Activated T-helper 1 cell treated with anti-CD3 and anti-CD28 coated beads, Interleukin-12 subunit alpha, Interleukin-12 subunit beta, Interleukin-2, Interleukin-4 antibody, amounts not matched to agents 30 ng/mL and 10 ng/mL and 1 ng/mL, durations not matched to agents 14 hours and 24 hours and 36 hours (primary cell): ENCODE measurements at regions not wholly inside any gene's neighbourhood (a gene's known extent, or its start where the extent isn't known, plus 50 kb on each side); places are given as distances from the start of the nearest gene placed in this dataset.

Source experiments
- DNase-seq: peaks from one replicate; pipeline ENCODE4 v3.0.0; 2021; ENCODE audit warnings: low spot score
- H3K27ac Mint-ChIP-seq: one replicate; pipeline ENCODE4 v1.8.0; 2021; ENCODE audit warnings: mild to moderate bottlenecking, mixed read lengths
- H3K27me3 Mint-ChIP-seq: one replicate; pipeline ENCODE4 v1.8.0; 2022; ENCODE audit warnings: mild to moderate bottlenecking, moderate library complexity, mixed read lengths; ENCODE audit not compliant: insufficient read depth
- H3K36me3 Mint-ChIP-seq: one replicate; pipeline ENCODE4 v1.8.0; 2021; ENCODE audit warnings: low read depth, mixed read lengths
- H3K4me1 Mint-ChIP-seq: one replicate; pipeline ENCODE4 v1.8.0; 2021; ENCODE audit warnings: low read depth, mixed read lengths
- H3K4me3 Mint-ChIP-seq: one replicate; pipeline ENCODE4 v1.8.0; 2021; ENCODE audit warnings: mild to moderate bottlenecking, moderate library complexity, mixed read lengths
- H3K9me3 Mint-ChIP-seq: one replicate; pipeline ENCODE4 v1.8.0; 2021; ENCODE audit warnings: mixed read lengths
- intact Hi-C: fragments of 100-400 bp; cut with micrococcal nuclease; formaldehyde crosslinking; loops from one replicate; pipeline ENCODE4 v1.15.1; 2024

DNA sequence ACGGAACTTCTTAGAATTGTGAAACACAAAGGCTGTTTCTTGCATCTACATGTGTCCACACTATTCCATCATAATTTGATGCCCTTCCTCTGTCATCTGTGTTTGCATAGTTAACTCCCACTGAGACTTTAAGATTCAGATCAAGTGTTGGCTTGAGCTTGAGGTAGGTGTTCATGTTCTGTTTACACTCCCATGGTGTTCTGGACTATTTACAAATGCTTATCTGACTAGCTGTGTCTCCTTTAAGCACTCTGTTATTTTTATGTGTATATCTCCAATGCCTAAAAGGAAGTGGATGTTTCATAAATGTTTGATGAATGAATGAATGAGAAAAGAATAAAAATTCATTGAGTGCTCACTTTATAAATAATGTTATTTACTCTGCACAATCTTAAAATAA lies 622.7 kb downstream of the RAB28 start:
- Mint-ChIP-seq H3K9me3 (no peaks in the 10 kb centered on the region), H3K27me3 (no peaks in the 10 kb centered on the region), H3K27ac (no peak overlapping the region), H3K4me1 (no peaks in the 10 kb centered on the region), H3K36me3 (no peaks in the 10 kb centered on the region), H3K4me3 (no peak overlapping the region)
- no peak for DNase-seq
- intact Hi-C loops: no loop called here

DNA sequence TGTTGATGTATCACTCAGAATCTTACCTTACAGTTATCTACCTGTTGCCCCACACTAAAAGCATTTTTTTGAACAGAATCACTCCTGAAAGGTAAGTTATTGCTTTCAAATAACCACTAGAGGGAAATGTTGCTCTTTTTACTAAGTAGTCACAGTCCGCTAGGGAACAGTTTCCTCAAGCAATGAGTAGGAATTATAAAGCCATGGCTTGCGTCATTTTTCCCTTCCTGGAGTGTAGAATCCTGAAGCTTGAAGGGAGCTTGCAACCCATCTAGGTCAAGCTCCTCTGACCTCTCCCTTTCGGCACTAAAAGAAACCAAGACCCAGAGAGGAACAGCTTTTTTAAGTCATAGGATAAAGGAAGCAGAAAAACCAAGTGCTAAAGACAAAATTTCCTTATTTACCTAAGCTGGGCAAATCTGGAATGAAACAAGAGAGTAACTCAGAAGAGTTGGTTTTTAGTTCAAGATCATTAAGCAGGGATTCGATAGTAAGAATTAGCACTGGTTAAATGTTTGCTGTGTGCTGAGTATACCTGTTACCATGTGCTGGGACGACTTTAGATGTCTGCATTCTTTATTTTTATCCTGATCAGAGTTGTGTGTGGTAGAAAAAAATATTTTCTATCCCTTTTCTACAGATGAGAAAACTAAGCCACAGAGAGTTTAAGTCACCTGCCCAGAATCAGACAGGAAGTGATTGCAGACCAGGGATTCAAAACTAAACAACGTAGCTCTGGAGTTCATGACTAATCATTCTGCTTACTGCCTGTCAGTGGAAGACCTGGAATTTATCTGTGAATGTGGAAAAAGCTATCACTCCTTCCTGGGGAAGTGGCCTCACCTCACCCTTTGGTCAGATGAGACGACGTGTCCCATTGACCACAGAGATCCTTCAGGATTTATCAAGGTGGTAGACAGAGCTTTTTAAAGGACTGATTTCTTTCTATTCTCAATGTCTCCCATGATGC lies 631.5 kb downstream of the RAB28 start:
- Mint-ChIP-seq H3K4me1 (no peaks in the 10 kb centered on the region), H3K27me3 (no peaks in the 10 kb centered on the region), H3K4me3 (no peak overlapping the region), H3K36me3 (no peaks in the 10 kb centered on the region), H3K9me3 (no peaks in the 10 kb centered on the region), H3K27ac (no peak overlapping the region)
- no peak for DNase-seq
- intact Hi-C loops: loop anchor here (1.0 kb wide), 1 partner anchor 697 kb away; no protein-coding TSS in a partner anchor

- no peaks in the 10 kb centered on the region for H3K9me3 Mint-ChIP-seq
- no peaks in the 10 kb centered on the region for H3K27me3 Mint-ChIP-seq
- H3K4me3 Mint-ChIP-seq: no peak overlapping the region
- intact Hi-C loops: no loop called here
- H3K4me1 Mint-ChIP-seq: no peaks in the 10 kb centered on the region
- DNase-seq: no peak
- H3K36me3 Mint-ChIP-seq: no peaks in the 10 kb centered on the region
- H3K27ac Mint-ChIP-seq: no peak overlapping the region
Observed at GRCh38 chr4:12846368-12846767, 637.8 kb downstream of the RAB28 start.

- H3K9me3 Mint-ChIP-seq: no peaks in the 10 kb centered on the region
- H3K4me3 Mint-ChIP-seq: no peak overlapping the region
- no peaks in the 10 kb centered on the region for H3K27me3 Mint-ChIP-seq
- no peak overlapping the region for H3K27ac Mint-ChIP-seq
- H3K4me1 Mint-ChIP-seq: no peaks in the 10 kb centered on the region
- intact Hi-C loops: no loop called here
- H3K36me3 Mint-ChIP-seq: no peaks in the 10 kb centered on the region
- no peak for DNase-seq
Observed at GRCh38 chr4:12844141-12844540, 640.0 kb downstream of the RAB28 start.

DNA sequence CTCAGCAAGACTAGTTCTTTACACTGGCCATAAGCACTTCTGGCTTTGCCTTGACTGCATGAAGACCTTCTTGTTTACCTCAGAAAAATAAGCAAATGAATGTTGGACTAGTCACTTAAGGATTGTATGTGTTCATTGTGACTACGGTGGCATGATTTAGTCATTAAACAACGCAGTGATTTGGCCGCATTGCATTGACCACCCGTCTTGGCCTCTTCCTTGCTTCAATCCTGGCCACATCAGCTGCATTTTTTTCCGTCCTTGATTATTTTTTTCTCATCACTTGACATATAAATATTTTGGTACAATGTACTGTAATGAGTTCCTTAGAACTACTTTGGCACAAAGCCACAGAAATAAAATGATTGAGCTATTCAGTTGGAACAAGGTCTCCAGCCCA lies 656.2 kb downstream of the RAB28 start:
- intact Hi-C loops: no loop called here
- DNase-seq: no peak
- Mint-ChIP-seq H3K4me3 (no peak overlapping the region), H3K9me3 (no peaks in the 10 kb centered on the region), H3K4me1 (no peaks in the 10 kb centered on the region), H3K27ac (no peak overlapping the region), H3K27me3 (no peaks in the 10 kb centered on the region), H3K36me3 (no peaks in the 10 kb centered on the region)

GRCh38 chr4:12791536-12791935 lies 692.6 kb downstream of the RAB28 start:
- Mint-ChIP-seq H3K27ac (no peak overlapping the region), H3K36me3 (no peaks in the 10 kb centered on the region), H3K9me3 (peaks cover 16% of the 10 kb centered on the region), H3K4me3 (no peak overlapping the region), H3K4me1 (no peaks in the 10 kb centered on the region), H3K27me3 (no peaks in the 10 kb centered on the region)
- DNase-seq: no peak
- intact Hi-C loops: no loop called here

DNA sequence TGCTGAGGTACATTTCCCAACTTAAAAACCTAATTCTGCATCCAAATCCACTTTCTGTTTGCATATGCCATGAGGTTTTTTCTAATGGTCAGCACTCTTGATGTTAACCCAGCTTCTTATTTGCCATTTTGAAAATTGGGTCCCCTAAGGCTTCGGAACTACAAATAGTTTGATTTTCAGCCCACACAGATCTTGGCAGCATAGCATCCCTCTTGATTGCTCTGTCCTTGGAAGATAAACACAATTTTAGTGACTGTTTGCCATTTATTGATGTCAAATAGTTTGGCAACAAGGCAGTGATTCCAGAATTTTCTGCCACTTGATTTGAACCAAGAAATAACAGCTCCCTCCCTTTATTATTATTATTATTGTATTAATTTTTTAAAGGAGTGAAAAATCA lies 696.9 kb downstream of the RAB28 start:
- Mint-ChIP-seq H3K36me3 (no peaks in the 10 kb centered on the region), H3K4me3 (no peak overlapping the region), H3K27ac (no peak overlapping the region)

DNA sequence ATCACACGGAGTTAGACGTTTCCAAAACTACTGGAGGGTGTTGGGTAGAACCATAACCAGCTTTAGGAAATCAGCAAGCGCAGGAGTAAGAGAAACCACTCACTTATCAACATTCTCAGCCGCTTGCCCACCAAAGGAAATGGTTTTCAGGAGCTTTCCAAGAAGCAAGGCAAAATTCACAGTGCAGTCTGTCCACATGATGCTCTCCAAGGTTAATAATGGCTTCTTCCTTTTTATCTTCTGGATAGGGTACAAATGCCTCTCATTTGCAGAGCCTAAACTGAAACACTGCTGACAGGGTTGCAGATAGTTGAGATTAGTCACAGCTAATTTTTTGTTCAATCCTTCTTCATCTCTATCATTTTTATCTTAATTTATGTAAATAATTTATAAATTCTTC lies 705.4 kb downstream of the RAB28 start:
- no peak overlapping the region for H3K27ac Mint-ChIP-seq
- no peaks in the 10 kb centered on the region for H3K27me3 Mint-ChIP-seq
- no peak for DNase-seq
- H3K9me3 Mint-ChIP-seq: no peaks in the 10 kb centered on the region
- no peaks in the 10 kb centered on the region for H3K36me3 Mint-ChIP-seq
- no peaks in the 10 kb centered on the region for H3K4me1 Mint-ChIP-seq
- H3K4me3 Mint-ChIP-seq: no peak overlapping the region
- intact Hi-C loops: no loop called here

More for the DNA sequence above, 696.9 kb downstream of the RAB28 start:
- Mint-ChIP-seq H3K27me3 (no peaks in the 10 kb centered on the region), H3K4me1 (no peaks in the 10 kb centered on the region), H3K9me3 (peaks cover 19% of the 10 kb centered on the region)
- intact Hi-C loops: no loop called here
- no peak for DNase-seq

GRCh38 chr4:12778191-12778590 lies 705.9 kb downstream of the RAB28 start:
- no peak overlapping the region for H3K27ac Mint-ChIP-seq
- no peaks in the 10 kb centered on the region for H3K9me3 Mint-ChIP-seq
- DNase-seq: no peak
- intact Hi-C loops: no loop called here
- no peaks in the 10 kb centered on the region for H3K36me3 Mint-ChIP-seq
- H3K4me3 Mint-ChIP-seq: no peak overlapping the region
- no peaks in the 10 kb centered on the region for H3K4me1 Mint-ChIP-seq
- H3K27me3 Mint-ChIP-seq: no peaks in the 10 kb centered on the region

DNA sequence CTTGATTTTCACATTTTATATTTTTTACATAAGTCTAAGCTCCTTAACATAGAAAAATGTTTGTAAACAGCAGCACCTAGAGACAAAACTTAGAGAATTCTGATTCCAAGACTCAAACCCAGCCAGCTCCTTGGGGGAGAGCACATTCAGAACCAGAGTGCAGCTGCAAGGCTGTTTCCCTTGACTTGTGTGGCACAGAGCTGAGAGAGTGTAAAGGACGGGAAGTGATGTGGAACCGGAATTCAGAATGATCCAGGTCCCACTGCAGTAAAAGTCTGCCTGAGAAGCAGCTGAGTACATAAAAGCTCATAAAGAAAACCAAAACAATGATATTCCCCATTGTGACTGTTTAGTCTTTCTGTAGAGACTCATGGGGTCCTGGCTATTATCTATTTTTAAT lies 713.8 kb downstream of the RAB28 start:
- Mint-ChIP-seq H3K27ac (no peak overlapping the region), H3K4me3 (no peak overlapping the region), H3K27me3 (no peaks in the 10 kb centered on the region), H3K36me3 (no peaks in the 10 kb centered on the region), H3K9me3 (no peaks in the 10 kb centered on the region), H3K4me1 (no peaks in the 10 kb centered on the region)
- intact Hi-C loops: no loop called here
- DNase-seq: no peak

DNA sequence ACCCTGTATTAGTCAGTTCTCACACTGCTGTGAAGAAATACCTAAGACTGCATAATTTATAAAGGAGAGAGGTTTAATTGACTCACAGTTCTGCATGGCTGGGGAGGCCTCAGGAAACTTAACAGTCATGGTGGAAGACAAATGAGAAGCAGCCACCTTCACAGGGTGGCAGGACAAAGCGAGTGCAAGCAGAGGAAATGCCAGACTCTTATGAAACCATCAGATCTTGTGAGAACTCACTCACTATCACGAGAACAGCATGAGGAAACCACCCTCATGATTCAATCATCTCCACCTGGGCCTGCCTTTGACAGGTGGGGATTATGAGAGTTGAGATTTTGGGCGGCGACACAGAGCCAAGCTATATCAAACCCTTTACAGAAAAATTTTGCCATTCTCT lies 722.4 kb downstream of the RAB28 start:
- no peaks in the 10 kb centered on the region for H3K4me1 Mint-ChIP-seq
- DNase-seq: no peak
- intact Hi-C loops: no loop called here
- no peaks in the 10 kb centered on the region for H3K27me3 Mint-ChIP-seq
- no peaks in the 10 kb centered on the region for H3K36me3 Mint-ChIP-seq
- no peak overlapping the region for H3K4me3 Mint-ChIP-seq
- H3K9me3 Mint-ChIP-seq: no peaks in the 10 kb centered on the region
- H3K27ac Mint-ChIP-seq: no peak overlapping the region

DNA sequence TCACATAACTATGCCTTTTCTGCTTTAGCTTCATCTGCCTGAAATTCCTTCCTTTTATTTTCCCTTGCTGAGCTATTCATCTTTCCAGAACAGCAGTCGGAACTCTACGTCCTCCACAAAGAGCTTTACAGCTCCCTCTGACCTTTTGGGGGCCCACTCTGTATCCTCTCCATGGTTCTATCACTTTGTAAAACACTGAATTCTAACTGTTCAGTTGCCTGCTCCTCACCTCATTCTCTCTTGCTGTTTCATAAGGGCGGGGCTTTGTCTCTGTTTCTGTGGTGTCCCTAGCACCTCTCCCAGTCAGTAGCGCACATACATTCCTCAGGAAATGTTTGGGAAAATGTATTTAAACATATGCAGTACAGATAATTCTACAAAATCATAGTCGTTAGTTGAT lies 737.0 kb downstream of the RAB28 start:
- Mint-ChIP-seq H3K4me1 (no peaks in the 10 kb centered on the region), H3K27ac (no peak overlapping the region), H3K36me3 (no peaks in the 10 kb centered on the region), H3K9me3 (peaks cover 21% of the 10 kb centered on the region), H3K4me3 (no peak overlapping the region), H3K27me3 (no peaks in the 10 kb centered on the region)
- no peak for DNase-seq
- intact Hi-C loops: no loop called here

DNA sequence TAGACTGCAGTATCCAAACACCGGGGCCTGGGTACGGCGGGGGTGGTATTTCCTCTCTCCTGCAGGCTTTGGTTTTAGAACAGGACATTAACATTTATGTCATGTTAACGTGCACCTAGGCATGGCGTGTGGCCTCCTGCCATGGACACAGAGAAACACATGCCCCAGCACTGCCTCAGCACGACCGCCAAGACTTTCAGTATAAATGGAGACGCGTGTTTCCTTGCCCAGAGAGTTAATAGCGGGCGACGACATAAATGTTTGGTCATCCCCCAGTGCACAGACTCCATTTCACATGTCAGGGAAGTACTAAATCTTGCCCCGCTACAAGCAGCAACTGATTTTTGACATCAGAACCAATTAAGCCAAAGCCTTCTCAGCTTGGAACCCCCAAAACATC lies 737.9 kb downstream of the RAB28 start:
- intact Hi-C loops: no loop called here
- Mint-ChIP-seq H3K9me3 (peaks cover 21% of the 10 kb centered on the region), H3K36me3 (no peaks in the 10 kb centered on the region), H3K27me3 (no peaks in the 10 kb centered on the region), H3K4me1 (no peaks in the 10 kb centered on the region), H3K4me3 (no peak overlapping the region), H3K27ac (no peak overlapping the region)
- no peak for DNase-seq

GRCh38 chr4:12734586-12734985 lies 749.6 kb downstream of the RAB28 start:
- no peaks in the 10 kb centered on the region for H3K27me3 Mint-ChIP-seq
- H3K27ac Mint-ChIP-seq: no peak overlapping the region
- no peaks in the 10 kb centered on the region for H3K9me3 Mint-ChIP-seq
- intact Hi-C loops: no loop called here
- no peak overlapping the region for H3K4me3 Mint-ChIP-seq
- DNase-seq: no peak
- no peaks in the 10 kb centered on the region for H3K4me1 Mint-ChIP-seq
- no peaks in the 10 kb centered on the region for H3K36me3 Mint-ChIP-seq
